ENCODE measurements at regions not wholly inside any gene's neighbourhood (a gene's known extent, or its start where the extent isn't known, plus 50 kb on each side); places are given as distances from the start of the nearest gene placed in this dataset.

DNA sequence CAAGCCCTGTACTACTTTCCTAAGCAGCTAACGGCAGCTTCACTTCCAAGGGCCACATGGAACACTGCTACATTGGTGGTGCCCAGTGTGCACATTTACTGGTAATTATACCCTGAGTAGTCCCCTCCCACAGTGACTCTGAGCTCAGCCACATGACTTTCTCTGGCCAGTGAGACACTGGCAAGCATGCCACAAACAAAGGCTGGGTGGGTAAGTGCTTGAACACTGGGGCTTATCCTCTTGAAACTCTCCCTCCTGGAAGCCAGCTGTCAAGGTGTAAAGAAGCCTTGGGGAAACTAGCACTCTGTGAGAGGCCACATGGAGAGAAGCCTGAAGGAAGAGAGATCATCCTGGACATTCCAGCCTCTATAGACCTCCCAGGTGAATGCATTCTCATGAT is 54.4 kb upstream of the DRD2 start:
- no peaks in the 10 kb centered on the region for H3K9me2 ChIP-seq (ENCODE audit: insufficient read depth)
- H4K20me1 ChIP-seq (ENCODE audit: insufficient read depth), result no peaks in the 10 kb centered on the region; the same call in 1 of the 2 replicates
- H3K4me3 ChIP-seq (replicated peaks in 1 of 2; ENCODE audit: low read depth in 1 of 2, low read length in 2 of 2), result no peak overlapping the region
- H2AFZ ChIP-seq (ENCODE audit: low read depth, low read length, poor library complexity, severe bottlenecking), result no peak overlapping the region
- CTCF ChIA-PET, result no interaction called here
- ATAC-seq (no peak), DNase-seq (ENCODE audit: low read depth, low spot score) (no peak)
- intact Hi-C loops (cut with micrococcal nuclease), result no loop called here
- peaks cover 28% of the 10 kb centered on the region for H3K27me3 ChIP-seq (ENCODE audit: insufficient read depth, low read length)
- RAD21 ChIA-PET (ENCODE audit: low non-redundant PET in 1 of 2, low total read pairs in 2 of 2, uncharacterized antibody in 2 of 2, unreplicated experiment in 2 of 2), result no interaction called here
- no peaks in the 10 kb centered on the region for H3K79me2 ChIP-seq (ENCODE audit: insufficient read depth, low read length)
- TF ChIP-seq, protein P1, sequence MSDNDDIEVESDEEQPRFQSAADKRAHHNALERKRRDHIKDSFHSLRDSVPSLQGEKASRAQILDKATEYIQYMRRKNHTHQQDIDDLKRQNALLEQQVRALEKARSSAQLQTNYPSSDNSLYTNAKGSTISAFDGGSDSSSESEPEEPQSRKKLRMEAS (IDR thresholded peaks at IDR 0.05), result no peak
- TF ChIP-seq POLR2AphosphoS5 (IDR thresholded peaks at IDR 0.05; ENCODE audit: low read depth, low read length) (no peak), FOSL1 (IDR thresholded peaks at IDR 0.05; ENCODE audit: low read depth) (no peak), ZFX (IDR thresholded peaks at IDR 0.05) (no peak), CBX3 (IDR thresholded peaks at IDR 0.05; ENCODE audit: low read depth) (no peak), CTCF (IDR thresholded peaks at IDR 0.05 in 2 of 3, conservative IDR thresholded peaks at IDR 0.05 in 1 of 3; ENCODE audit: borderline replicate concordance in 1 of 3, insufficient read depth in 1 of 3, low read depth in 2 of 3, low read length in 2 of 3) (no peak), JUND (IDR thresholded peaks at IDR 0.05) (no peak), CEBPB (IDR thresholded peaks at IDR 0.05; ENCODE audit: low read depth) (no peak), SIN3A (IDR thresholded peaks at IDR 0.05; ENCODE audit: low read depth) (no peak)
- no TSS peak for BruUV-seq (replicated peaks)
- H3K27ac ChIP-seq (ENCODE audit: low read depth, low read length), result no peak overlapping the region
- POLR2A ChIA-PET, result no interaction called here
- peaks cover 0 to 3% of the 10 kb centered on the region in 2 experiments; a peak in 1 of 4 replicates for H3K4me1 ChIP-seq (ENCODE audit: control insufficient read depth in 1 of 2, insufficient read depth in 2 of 2, low read length in 2 of 2)
- no peaks in the 10 kb centered on the region for H3K36me3 ChIP-seq (ENCODE audit: control insufficient read depth in 1 of 2, insufficient read depth in 2 of 2, low read length in 2 of 2)
- no peak overlapping the region for H3K4me2 ChIP-seq (ENCODE audit: low read length)
- H3K9ac ChIP-seq (ENCODE audit: low read length), result no peak overlapping the region
- H3K9me3 ChIP-seq (ENCODE audit: control insufficient read depth in 1 of 2, insufficient read depth in 1 of 2, low read depth in 1 of 2, low read length in 2 of 2), result no peaks in the 10 kb centered on the region

DNA sequence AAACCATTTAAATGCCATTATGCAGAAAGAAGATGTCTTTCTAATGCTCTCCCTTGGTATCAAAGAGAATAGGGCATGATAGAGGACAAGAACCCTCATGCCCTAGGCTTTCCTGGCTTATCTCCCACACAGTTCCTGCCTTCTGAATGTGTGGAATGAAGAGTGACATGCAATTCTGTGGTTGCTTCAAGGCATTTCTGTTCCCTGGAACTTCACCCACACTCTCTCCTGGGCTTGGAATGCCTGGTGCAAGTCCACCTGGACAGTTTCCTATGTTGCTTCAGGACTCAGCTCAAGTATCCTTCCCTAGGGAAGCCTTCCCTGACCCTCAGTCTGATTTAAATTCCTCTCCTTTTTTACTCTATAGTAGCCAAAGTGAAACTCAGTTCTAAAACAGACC is 53.8 kb upstream of the DRD2 start:
- RAD21 ChIA-PET (ENCODE audit: low non-redundant PET in 1 of 2, low total read pairs in 2 of 2, uncharacterized antibody in 2 of 2, unreplicated experiment in 2 of 2), result no interaction called here
- Histone ChIP-seq H3K4me2 (ENCODE audit: low read length) (no peak overlapping the region), H4K20me1 (ENCODE audit: insufficient read depth) (no peaks in the 10 kb centered on the region; the same call in 1 of the 2 replicates), H3K9ac (ENCODE audit: low read length) (no peak overlapping the region), H3K27ac (ENCODE audit: low read depth, low read length) (no peak overlapping the region), H3K9me3 (ENCODE audit: control insufficient read depth in 1 of 2, insufficient read depth in 1 of 2, low read depth in 1 of 2, low read length in 2 of 2) (no peaks in the 10 kb centered on the region), H2AFZ (ENCODE audit: low read depth, low read length, poor library complexity, severe bottlenecking) (no peak overlapping the region), H3K79me2 (ENCODE audit: insufficient read depth, low read length) (no peaks in the 10 kb centered on the region), H3K4me3 (replicated peaks in 1 of 2; ENCODE audit: low read depth in 1 of 2, low read length in 2 of 2) (no peak overlapping the region), H3K4me1 (ENCODE audit: control insufficient read depth in 1 of 2, insufficient read depth in 2 of 2, low read length in 2 of 2) (peaks cover 0 to 3% of the 10 kb centered on the region in 2 experiments; a peak in 1 of 4 replicates), H3K36me3 (ENCODE audit: control insufficient read depth in 1 of 2, insufficient read depth in 2 of 2, low read length in 2 of 2) (no peaks in the 10 kb centered on the region), H3K27me3 (ENCODE audit: insufficient read depth, low read length) (peaks cover 24% of the 10 kb centered on the region), H3K9me2 (ENCODE audit: insufficient read depth) (no peaks in the 10 kb centered on the region)
- DNase-seq (ENCODE audit: low read depth, low spot score) (no peak), ATAC-seq (no peak)
- intact Hi-C loops (cut with micrococcal nuclease), result no loop called here
- no TSS peak for BruUV-seq (replicated peaks)
- POLR2A ChIA-PET, result no interaction called here
- no peak for TF ChIP-seq EZH2 (IDR thresholded peaks at IDR 0.05)
- no peak for TF ChIP-seq CBX3 (IDR thresholded peaks at IDR 0.05; ENCODE audit: low read depth)
- TF ChIP-seq EGR1 (IDR thresholded peaks at IDR 0.05; ENCODE audit: low read depth), result no peak
- no peak for TF ChIP-seq ZNF274 (IDR thresholded peaks at IDR 0.05; ENCODE audit: low read depth, low read length)
- TF ChIP-seq CTCF (IDR thresholded peaks at IDR 0.05 in 2 of 3, conservative IDR thresholded peaks at IDR 0.05 in 1 of 3; ENCODE audit: borderline replicate concordance in 1 of 3, insufficient read depth in 1 of 3, low read depth in 2 of 3, low read length in 2 of 3), result no peak
- TF ChIP-seq RAD21 (IDR thresholded peaks at IDR 0.05; ENCODE audit: low read depth), result no peak
- no peak for TF ChIP-seq TCF7L2 (IDR thresholded peaks at IDR 0.05; ENCODE audit: borderline replicate concordance, extremely low read depth, insufficient read depth, insufficient read length)
- TF ChIP-seq POLR2AphosphoS5 (IDR thresholded peaks at IDR 0.05; ENCODE audit: low read depth, low read length), result no peak
- TF ChIP-seq YY1 (IDR thresholded peaks at IDR 0.05; ENCODE audit: extremely low read depth, insufficient replicate concordance, low read depth, low read length), result no peak
- CTCF ChIA-PET, result no interaction called here

Measured in HCT116 (cell line).